Spleen (tissue), 3 donors: ENCODE measurements at regions not wholly inside any gene's neighbourhood (a gene's known extent, or its start where the extent isn't known, plus 50 kb on each side); places are given as distances from the start of the nearest gene placed in this dataset.
"Not testable (repeated sequence)": the region's sequence is repeated elsewhere in the genome, so short reads cannot be mapped to it uniquely, and the experiment has no call there.

Experiments used
- POLR2A ChIP-seq, 3 donors: fragments of 450-650 bp; IDR thresholded peaks; one replicate each; pipeline ENCODE4 v1.5.1; 2017; ENCODE audit warnings: antibody characterized with exemption in 3 of 3, mild to moderate bottlenecking in 1 of 3
- POLR2AphosphoS5 ChIP-seq, 3 donors: sonication (generic); formaldehyde crosslinking; IDR thresholded peaks; one replicate each; pipeline ENCODE4 v1.5.1; 2017; ENCODE audit warnings: antibody characterized with exemption in 3 of 3

GRCh38 chr5:110284121-110284520 lies 442.4 kb downstream of the TMEM232 start:
- not testable (repeated sequence) for TF ChIP-seq POLR2AphosphoS5, POLR2A (IDR thresholded peaks at IDR 0.05)
